Epithelial cell of esophagus (primary cell): ENCODE measurements at regions not wholly inside any gene's neighbourhood (a gene's known extent, or its start where the extent isn't known, plus 50 kb on each side); places are given as distances from the start of the nearest gene placed in this dataset.

ENCODE experiments used
- DNase-seq: peaks from one replicate; pipeline ENCODE4 v3.0.0; 2010; ENCODE audit warnings: low read depth
- H3K4me3 ChIP-seq: 2 replicates; pipeline ENCODE4 v1.5.1; 2011; ENCODE audit warnings: mild to moderate bottlenecking, low read length, control low read depth
- CTCF ChIP-seq: IDR thresholded peaks from 2 replicates; pipeline ENCODE4 v1.5.1; 2011; ENCODE audit warnings: low read depth, mild to moderate bottlenecking, low read length, control low read depth, inconsistent platforms; ENCODE audit not compliant: insufficient read depth; ENCODE audit errors: missing control alignments

- DNase-seq, result no peak
- no peak for TF ChIP-seq CTCF
- H3K4me3 ChIP-seq, result no peak overlapping the region
Observed at GRCh38 chr5:158349987-158350386, 491.0 kb upstream of the CLINT1 start.

DNA sequence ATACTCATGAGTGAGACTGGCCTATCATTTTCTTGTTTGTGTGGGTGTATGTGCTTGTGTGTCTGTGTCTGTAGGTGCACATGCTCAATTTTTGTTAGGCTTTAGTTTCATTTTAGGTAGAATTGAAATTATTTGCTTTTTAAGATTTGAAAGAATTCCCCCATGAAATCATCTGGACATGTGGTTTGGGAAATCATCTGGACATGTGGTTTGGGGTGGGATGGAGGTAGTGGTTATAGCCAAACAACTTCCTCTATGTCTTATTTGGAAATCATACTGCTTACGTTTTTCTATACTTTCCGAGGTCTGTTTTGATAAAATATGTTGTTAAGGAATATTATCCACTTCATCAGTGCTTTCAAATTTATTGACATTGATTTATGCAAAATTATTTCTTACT is 485.4 kb upstream of the CLINT1 start:
- TF ChIP-seq CTCF, result no peak
- H3K4me3 ChIP-seq, result no peak overlapping the region
- DNase-seq, result no peak

DNA sequence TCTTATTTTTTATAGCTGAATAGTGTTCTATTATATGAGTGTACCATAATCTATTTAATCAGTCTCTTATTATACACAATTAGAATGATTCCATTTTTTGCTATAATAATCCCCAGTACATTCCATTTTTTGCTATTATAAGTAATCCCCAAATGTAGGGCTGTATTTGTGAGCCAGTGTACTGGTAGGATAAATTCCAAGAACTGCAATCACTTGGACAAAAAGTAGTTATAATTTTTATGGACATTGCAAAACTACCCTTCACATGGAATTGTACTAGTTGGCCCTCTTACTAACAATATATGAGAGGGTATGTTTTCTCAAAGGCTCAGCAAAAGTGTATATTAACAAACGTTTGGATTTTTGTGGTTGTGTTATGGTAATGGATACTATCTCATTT is 481.7 kb upstream of the CLINT1 start:
- TF ChIP-seq CTCF, result no peak
- H3K4me3 ChIP-seq, result no peak overlapping the region
- DNase-seq, result no peak

GRCh38 chr5:158326256-158326655 is 467.3 kb upstream of the CLINT1 start:
- no peak for DNase-seq
- TF ChIP-seq CTCF, result no peak
- no peak overlapping the region for H3K4me3 ChIP-seq

DNA sequence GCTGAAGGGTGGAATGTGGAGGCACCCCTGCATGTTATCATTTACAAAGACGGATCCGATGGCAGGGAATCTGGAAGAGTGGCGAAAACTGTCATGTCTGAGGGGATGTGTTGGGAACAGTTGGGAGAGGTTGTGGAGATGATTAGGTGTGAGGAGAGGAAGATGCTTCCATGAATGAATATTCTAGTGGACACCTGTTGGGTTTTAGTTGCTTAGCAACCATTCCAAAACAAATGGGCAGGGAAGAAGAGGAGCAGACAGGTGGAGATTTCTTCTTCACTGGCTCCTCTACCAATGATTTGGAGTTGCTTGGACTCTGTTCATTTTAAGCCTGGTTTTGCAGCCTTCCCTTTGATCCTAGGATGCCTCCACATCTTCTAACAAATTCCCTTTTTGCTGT is 465.3 kb upstream of the CLINT1 start:
- no peak overlapping the region for H3K4me3 ChIP-seq
- no peak for DNase-seq
- no peak for TF ChIP-seq CTCF

- H3K4me3 ChIP-seq, result no peak overlapping the region
- DNase-seq, result no peak
- TF ChIP-seq CTCF, result no peak
Observed at GRCh38 chr5:158322620-158323019, 463.7 kb upstream of the CLINT1 start.

- TF ChIP-seq CTCF, result no peak
- DNase-seq, result no peak
- no peak overlapping the region for H3K4me3 ChIP-seq
Observed at GRCh38 chr5:158320934-158321333, 462.0 kb upstream of the CLINT1 start.
